Neutrophil (primary cell): ENCODE measurements at regions not wholly inside any gene's neighbourhood (a gene's known extent, or its start where the extent isn't known, plus 50 kb on each side); places are given as distances from the start of the nearest gene placed in this dataset.

Experiments
- H3K27ac ChIP-seq: fragments of 200-600 bp; sonication (generic); 2 replicates; pipeline ENCODE4 v1.5.1; 2016; ENCODE audit warnings: mild to moderate bottlenecking, moderate library complexity
- H3K27me3 ChIP-seq: fragments of 200-600 bp; sonication (generic); 2 replicates; pipeline ENCODE4 v1.6.0; 2016; ENCODE audit warnings: mild to moderate bottlenecking
- H3K36me3 ChIP-seq: fragments of 200-600 bp; sonication (generic); 2 replicates; pipeline ENCODE4 v1.5.1; 2017
- H3K4me1 ChIP-seq, 2 experiments: fragments of 200-600 bp in 1 of 2; sonication (generic) in 1 of 2; 1 replicate in 1 of 2; 2 replicates in 1 of 2; pipeline versions ENCODE4 v1.5.1 to v1.6.1; 2013 to 2016; ENCODE audit warnings: low read depth in 1 of 2, low read length in 1 of 2, mild to moderate bottlenecking in 1 of 2, moderate library complexity in 1 of 2; ENCODE audit not compliant: control insufficient read depth in 1 of 2, insufficient read depth in 1 of 2
- H3K4me3 ChIP-seq, 2 experiments: fragments of 200-600 bp in 1 of 2; sonication (generic) in 1 of 2; 1 replicate in 1 of 2; 2 replicates in 1 of 2; pipeline ENCODE4 v1.5.1; 2013 to 2016; ENCODE audit warnings: low read depth in 1 of 2, low read length in 1 of 2, mild to moderate bottlenecking in 1 of 2, moderate library complexity in 1 of 2
- H3K9me3 ChIP-seq: fragments of 200-600 bp; sonication (generic); 2 replicates; pipeline ENCODE4 v1.5.1; 2016
- CTCF ChIP-seq: fragments of 200-600 bp; sonication (generic); IDR thresholded peaks from 2 replicates; pipeline ENCODE4 v1.5.1; 2016; ENCODE audit warnings: antibody characterized with exemption

DNA sequence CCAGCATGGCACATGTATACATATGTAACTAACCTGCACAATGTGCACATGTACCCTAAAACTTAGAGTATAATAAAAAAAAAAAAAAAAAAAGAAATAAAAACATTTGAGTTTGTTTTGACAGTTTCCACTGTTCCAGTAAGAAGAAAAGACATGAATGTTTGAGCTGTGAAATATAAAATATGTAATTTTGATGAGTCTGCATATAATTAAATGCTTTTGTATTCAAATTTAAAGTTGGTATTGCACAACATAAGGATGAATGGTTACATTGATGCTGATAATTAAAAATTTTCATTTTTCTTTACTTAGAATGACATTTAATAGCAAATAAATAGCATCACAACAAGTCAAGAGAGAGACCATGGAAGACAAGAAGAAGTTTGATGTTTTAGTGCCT lies 212.0 kb upstream of the RRP15 start:
- TF ChIP-seq CTCF, result no peak
- Histone ChIP-seq H3K9me3 (no peaks in the 10 kb centered on the region), H3K27ac (no peak overlapping the region), H3K4me3 (no peak overlapping the region), H3K36me3 (no peaks in the 10 kb centered on the region), H3K27me3 (no peaks in the 10 kb centered on the region), H3K4me1 (no peaks in the 10 kb centered on the region)

DNA sequence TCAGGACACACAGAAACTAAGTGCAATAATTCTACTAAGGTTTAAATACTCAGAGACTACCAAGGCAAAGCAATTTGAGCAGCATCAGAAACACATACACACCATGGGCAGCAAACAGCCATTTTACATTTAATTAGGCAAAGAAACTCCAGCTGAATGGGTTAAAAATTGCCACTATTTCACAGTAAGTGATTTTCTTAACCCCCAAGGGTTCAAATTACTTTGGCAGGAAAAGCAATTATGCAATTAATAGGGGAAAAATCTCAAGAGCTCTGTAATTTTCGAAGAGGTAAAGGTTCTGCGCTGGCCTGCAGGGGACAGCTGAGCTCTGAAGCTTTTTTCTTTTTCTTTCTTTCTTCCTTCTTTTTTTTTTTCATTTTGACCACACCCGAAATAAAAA lies 206.2 kb upstream of the RRP15 start:
- no peak for TF ChIP-seq CTCF
- Histone ChIP-seq H3K9me3 (no peaks in the 10 kb centered on the region), H3K27me3 (no peaks in the 10 kb centered on the region), H3K36me3 (no peaks in the 10 kb centered on the region), H3K27ac (no peak overlapping the region), H3K4me3 (no peak overlapping the region), H3K4me1 (no peaks in the 10 kb centered on the region)

DNA sequence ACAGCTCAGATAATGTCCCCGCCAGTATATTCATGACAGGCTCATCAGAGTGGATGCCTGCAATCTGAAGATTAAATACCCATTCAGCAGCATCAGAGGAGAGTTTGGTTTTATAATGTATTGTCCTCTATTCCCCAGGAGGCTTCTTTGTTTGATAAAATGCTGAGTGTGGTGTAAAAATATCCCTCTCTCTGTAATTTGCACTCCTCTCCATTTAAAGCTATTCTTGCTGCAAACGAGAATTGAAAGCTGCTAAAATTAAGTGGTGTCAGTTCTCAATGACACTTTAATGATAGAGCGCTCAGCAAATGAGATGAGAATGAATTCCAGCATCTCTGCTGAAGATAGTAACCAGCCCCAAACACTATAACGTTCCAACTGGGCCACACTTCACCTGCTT lies 205.7 kb upstream of the RRP15 start:
- Histone ChIP-seq H3K36me3 (no peaks in the 10 kb centered on the region), H3K4me1 (no peaks in the 10 kb centered on the region), H3K27me3 (no peaks in the 10 kb centered on the region), H3K9me3 (no peaks in the 10 kb centered on the region), H3K27ac (no peak overlapping the region), H3K4me3 (no peak overlapping the region)
- TF ChIP-seq CTCF, result no peak

GRCh38 chr1:218079820-218080219 lies 205.3 kb upstream of the RRP15 start:
- H3K36me3 ChIP-seq, result no peaks in the 10 kb centered on the region
- no peak overlapping the region for H3K27ac ChIP-seq
- no peaks in the 10 kb centered on the region for H3K9me3 ChIP-seq
- no peak for TF ChIP-seq CTCF
- no peak overlapping the region for H3K4me3 ChIP-seq
- H3K4me1 ChIP-seq, result no peaks in the 10 kb centered on the region
- no peaks in the 10 kb centered on the region for H3K27me3 ChIP-seq

- Histone ChIP-seq H3K27ac (no peak overlapping the region), H3K4me3 (no peak overlapping the region), H3K9me3 (no peaks in the 10 kb centered on the region), H3K4me1 (no peaks in the 10 kb centered on the region), H3K36me3 (no peaks in the 10 kb centered on the region), H3K27me3 (no peaks in the 10 kb centered on the region)
- TF ChIP-seq CTCF, result no peak
Measured at GRCh38 chr1:218080863-218081262, 204.2 kb upstream of the RRP15 start.

- no peak for TF ChIP-seq CTCF
- Histone ChIP-seq H3K4me1 (no peaks in the 10 kb centered on the region), H3K4me3 (no peak overlapping the region), H3K27ac (no peak overlapping the region), H3K9me3 (no peaks in the 10 kb centered on the region), H3K27me3 (no peaks in the 10 kb centered on the region), H3K36me3 (no peaks in the 10 kb centered on the region)
Measured at GRCh38 chr1:218081358-218081757, 203.7 kb upstream of the RRP15 start.
